Fibroblast of skin of left biceps (primary cell): ENCODE measurements at regions not wholly inside any gene's neighbourhood (a gene's known extent, or its start where the extent isn't known, plus 50 kb on each side); places are given as distances from the start of the nearest gene placed in this dataset.

Experiments used
- DNase-seq, 2 experiments: peaks; one replicate each; pipeline ENCODE4 v3.0.0-alpha.2; 2013; ENCODE audit warnings: low read depth in 2 of 2

- DNase-seq = no peak
These were observed 115.7 kb upstream of the RALGAPA2 start for GRCh38 chr20:20827992-20828597.

- DNase-seq = no peak
These were observed 112.6 kb upstream of the RALGAPA2 start for GRCh38 chr20:20824924-20825584.

GRCh38 chr20:20823476-20823881, 111.0 kb upstream of the RALGAPA2 start:
- no peak for DNase-seq

- DNase-seq = no peak
These were observed 109.2 kb upstream of the RALGAPA2 start for GRCh38 chr20:20821484-20822260.

- DNase-seq = no peak
These were observed 108.5 kb upstream of the RALGAPA2 start for GRCh38 chr20:20820785-20821483.

- DNase-seq = no peak
These were observed 107.7 kb upstream of the RALGAPA2 start for GRCh38 chr20:20820104-20820503.

GRCh38 chr20:20816969-20817755, 104.7 kb upstream of the RALGAPA2 start:
- no peak for DNase-seq

GRCh38 chr20:20815711-20816455, 103.4 kb upstream of the RALGAPA2 start:
- no peak for DNase-seq

GRCh38 chr20:20814685-20815084, 102.2 kb upstream of the RALGAPA2 start:
- DNase-seq = no peak

- DNase-seq = no peak
These were observed 99.7 kb upstream of the RALGAPA2 start for GRCh38 chr20:20812136-20812535.

- DNase-seq = no peak
These were observed 95.6 kb upstream of the RALGAPA2 start for GRCh38 chr20:20808016-20808415.

- DNase-seq = no peak
These were observed 94.0 kb upstream of the RALGAPA2 start for GRCh38 chr20:20806121-20807095.

- no peak for DNase-seq
These were observed 90.6 kb upstream of the RALGAPA2 start for GRCh38 chr20:20803011-20803410.

- DNase-seq = no peak
These were observed 89.9 kb upstream of the RALGAPA2 start for GRCh38 chr20:20802328-20802727.

- DNase-seq = no peak
These were observed 87.4 kb upstream of the RALGAPA2 start for GRCh38 chr20:20799716-20800312.

GRCh38 chr20:20797521-20798310, 85.3 kb upstream of the RALGAPA2 start:
- DNase-seq = no peak

- no peak for DNase-seq
These were observed 84.5 kb upstream of the RALGAPA2 start for GRCh38 chr20:20796766-20797440.

GRCh38 chr20:20795721-20796120, 83.3 kb upstream of the RALGAPA2 start:
- no peak for DNase-seq
